Spleen (tissue), 11 donors: ENCODE measurements at regions not wholly inside any gene's neighbourhood (a gene's known extent, or its start where the extent isn't known, plus 50 kb on each side); places are given as distances from the start of the nearest gene placed in this dataset.

Experiments
- DNase-seq: peaks from one replicate; pipeline ENCODE4 v3.0.0-alpha.2; 2020
- H3K27ac ChIP-seq, 8 donors: fragments of 200-600 bp; sonication (generic) in 7 of 8; 1 replicate in 4 of 8; 2 replicates in 4 of 8; pipeline versions ENCODE4 v1.5.0 to v1.8.0; 2016 to 2021; ENCODE audit warnings: inconsistent platforms in 4 of 8, mild to moderate bottlenecking in 4 of 8, moderate library complexity in 1 of 8
- H3K27me3 ChIP-seq, 7 donors: fragments of 200-600 bp; sonication (generic) in 6 of 7; replicated peaks in 1 of 7; 1 replicate in 4 of 7; 2 replicates in 3 of 7; pipeline versions ENCODE4 v1.5.0 to v1.8.0; 2016 to 2021; ENCODE audit warnings: inconsistent platforms in 3 of 7, mild to moderate bottlenecking in 1 of 7
- H3K36me3 ChIP-seq, 6 donors: fragments of 200-600 bp; sonication (generic) in 5 of 6; 1 replicate in 4 of 6; 2 replicates in 2 of 6; pipeline versions ENCODE4 v1.5.0 to v1.8.0; 2016 to 2021; ENCODE audit warnings: inconsistent platforms in 2 of 6
- H3K4me1 ChIP-seq, 6 donors: fragments of 200-600 bp; sonication (generic) in 5 of 6; 1 replicate in 3 of 6; 2 replicates in 3 of 6; pipeline versions ENCODE4 v1.5.0 to v1.8.0; 2016 to 2021; ENCODE audit warnings: inconsistent platforms in 3 of 6
- H3K4me3 ChIP-seq, 8 donors: fragments of 200-600 bp; sonication (generic) in 7 of 8; 1 replicate in 4 of 8; 2 replicates in 4 of 8; pipeline versions ENCODE4 v1.5.0 to v1.8.0; 2016 to 2021; ENCODE audit warnings: inconsistent platforms in 4 of 8, mild to moderate bottlenecking in 4 of 8, moderate library complexity in 2 of 8
- H3K9me3 ChIP-seq, 8 donors: fragments of 200-600 bp; sonication (generic) in 7 of 8; 1 replicate in 4 of 8; 2 replicates in 4 of 8; pipeline versions ENCODE4 v1.5.0 to v1.8.0; 2016 to 2021; ENCODE audit warnings: inconsistent platforms in 4 of 8
- POLR2A ChIP-seq, 3 donors: fragments of 450-650 bp; IDR thresholded peaks; one replicate each; pipeline ENCODE4 v1.5.1; 2017; ENCODE audit warnings: antibody characterized with exemption in 3 of 3, mild to moderate bottlenecking in 1 of 3
- POLR2AphosphoS5 ChIP-seq, 3 donors: sonication (generic); formaldehyde crosslinking; IDR thresholded peaks; one replicate each; pipeline ENCODE4 v1.5.1; 2017; ENCODE audit warnings: antibody characterized with exemption in 3 of 3
- whole genome bisulfite sequencing, 5 donors: extraction: QIAGEN DNeasy Blood & Tissue Kit in 3 of 5; methylation state at CpG; one replicate each; pipeline versions ENCODE4 v1.1.5 to v1.1.7; 2013 to 2018; 5-methylcytosine and 5-hydroxymethylcytosine counted together
- intact Hi-C: fragments of 100-400 bp; cut with DNase I; formaldehyde crosslinking; loops from one replicate; pipeline ENCODE4 v1.15.0; 2023; ENCODE audit warnings: low total_unique reads
- TF ChIP-seq, protein P1 (sequence below), 11 experiments: fragments of 200-600 bp in 7 of 11; fragments of 450-650 bp in 4 of 11; sonication (generic) in 4 of 11; IDR thresholded peaks in 8 of 11; conservative IDR thresholded peaks in 3 of 11; 1 replicate in 7 of 11; 2 replicates in 4 of 11; pipeline versions ENCODE4 v1.4.0 to v1.8.0; 2016 to 2021; ENCODE audit warnings: antibody characterized with exemption in 11 of 11, inconsistent platforms in 4 of 11, mild to moderate bottlenecking in 1 of 11
- donor health status: healthy with polysubstance abuse.
- donor health status: DM: no; HTN: no; CAD: no; lungs with moderate emphysema.
- donor health status: DM: no; HTN: no; CAD: no.
- donor health status: Bipolar disorder and iron deficiency.
- donor health status: healthy.
- donor health status: DM: no; HTN: no; CAD: no.
- donor health status: DM: yes; HTN: yes; CAD: no.

DNA sequence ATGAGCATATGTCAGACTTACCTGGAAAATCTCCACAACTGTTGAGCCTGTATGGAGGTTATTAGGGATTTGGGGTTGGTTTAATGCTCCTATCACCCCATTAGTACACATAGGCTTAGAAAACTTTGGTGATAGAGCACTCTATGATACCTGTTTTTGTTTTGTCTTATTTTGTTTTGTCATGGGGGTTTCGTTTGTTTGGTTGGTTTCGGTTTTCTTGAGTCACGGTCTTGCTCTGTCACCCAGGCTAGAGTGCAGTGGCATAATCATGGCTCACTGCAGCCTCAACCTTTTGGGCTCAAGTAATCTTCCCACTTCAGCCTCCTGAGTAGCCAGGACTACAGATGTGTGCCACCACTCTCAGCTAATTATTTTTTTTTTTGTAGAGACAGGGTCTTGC is 70.0 kb downstream of the MZT1 start:
- intact Hi-C loops = no loop called here
- no peak overlapping the region for H3K27ac ChIP-seq
- TF ChIP-seq POLR2A (IDR thresholded peaks at IDR 0.05) (no peak), POLR2AphosphoS5 (IDR thresholded peaks at IDR 0.05) (no peak)
- TF ChIP-seq, protein P1, sequence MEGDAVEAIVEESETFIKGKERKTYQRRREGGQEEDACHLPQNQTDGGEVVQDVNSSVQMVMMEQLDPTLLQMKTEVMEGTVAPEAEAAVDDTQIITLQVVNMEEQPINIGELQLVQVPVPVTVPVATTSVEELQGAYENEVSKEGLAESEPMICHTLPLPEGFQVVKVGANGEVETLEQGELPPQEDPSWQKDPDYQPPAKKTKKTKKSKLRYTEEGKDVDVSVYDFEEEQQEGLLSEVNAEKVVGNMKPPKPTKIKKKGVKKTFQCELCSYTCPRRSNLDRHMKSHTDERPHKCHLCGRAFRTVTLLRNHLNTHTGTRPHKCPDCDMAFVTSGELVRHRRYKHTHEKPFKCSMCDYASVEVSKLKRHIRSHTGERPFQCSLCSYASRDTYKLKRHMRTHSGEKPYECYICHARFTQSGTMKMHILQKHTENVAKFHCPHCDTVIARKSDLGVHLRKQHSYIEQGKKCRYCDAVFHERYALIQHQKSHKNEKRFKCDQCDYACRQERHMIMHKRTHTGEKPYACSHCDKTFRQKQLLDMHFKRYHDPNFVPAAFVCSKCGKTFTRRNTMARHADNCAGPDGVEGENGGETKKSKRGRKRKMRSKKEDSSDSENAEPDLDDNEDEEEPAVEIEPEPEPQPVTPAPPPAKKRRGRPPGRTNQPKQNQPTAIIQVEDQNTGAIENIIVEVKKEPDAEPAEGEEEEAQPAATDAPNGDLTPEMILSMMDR (IDR thresholded peaks at IDR 0.05 in 8 of 11, conservative IDR thresholded peaks at IDR 0.05 in 3 of 11) = no peak
- H3K4me1 ChIP-seq = peaks cover 0 to 3% (median 0%) of the 10 kb centered on the region in 6 donors
- no peaks in the 10 kb centered on the region for H3K9me3 ChIP-seq
- no peaks in the 10 kb centered on the region for H3K27me3 ChIP-seq
- no peak for DNase-seq
- 87 to 95% (median 90%) methylated on average over 3 of the region's 3 CpGs for WGBS, 5 donors
- H3K4me3 ChIP-seq = no peak overlapping the region
- no peaks in the 10 kb centered on the region for H3K36me3 ChIP-seq

DNA sequence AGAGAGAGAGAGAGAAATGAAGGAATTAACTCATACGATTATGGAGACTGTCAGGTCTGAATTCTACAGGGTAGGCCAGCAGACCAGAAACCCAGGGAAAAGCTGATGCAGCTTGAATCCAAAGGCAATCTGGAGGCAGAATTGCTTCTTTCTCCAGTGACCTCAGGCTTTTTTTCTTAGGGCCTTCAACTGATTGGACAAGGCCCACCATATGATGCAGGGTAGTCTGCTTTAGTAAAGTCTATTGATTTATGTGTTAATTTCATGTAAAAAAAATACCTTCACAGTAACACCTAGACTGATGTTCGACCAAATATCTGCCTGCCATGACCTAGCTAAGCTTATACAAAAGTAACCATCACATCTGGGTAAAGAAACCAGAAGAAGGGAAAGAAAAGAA is 71.1 kb downstream of the MZT1 start:
- no peak for DNase-seq
- Histone ChIP-seq H3K4me1 (peaks cover 0 to 5% (median 3%) of the 10 kb centered on the region in 6 donors), H3K4me3 (no peak overlapping the region), H3K27ac (no peak overlapping the region), H3K27me3 (no peaks in the 10 kb centered on the region), H3K36me3 (no peaks in the 10 kb centered on the region), H3K9me3 (no peaks in the 10 kb centered on the region)
- intact Hi-C loops = no loop called here
- WGBS, 5 donors = 80 to 88% (median 84%) methylated on average over 2 of the region's 2 CpGs
- TF ChIP-seq, protein P1 (IDR thresholded peaks at IDR 0.05 in 8 of 11, conservative IDR thresholded peaks at IDR 0.05 in 3 of 11) = no peak
- TF ChIP-seq POLR2AphosphoS5 (IDR thresholded peaks at IDR 0.05) = no peak
- no peak for TF ChIP-seq POLR2A (IDR thresholded peaks at IDR 0.05)

DNA sequence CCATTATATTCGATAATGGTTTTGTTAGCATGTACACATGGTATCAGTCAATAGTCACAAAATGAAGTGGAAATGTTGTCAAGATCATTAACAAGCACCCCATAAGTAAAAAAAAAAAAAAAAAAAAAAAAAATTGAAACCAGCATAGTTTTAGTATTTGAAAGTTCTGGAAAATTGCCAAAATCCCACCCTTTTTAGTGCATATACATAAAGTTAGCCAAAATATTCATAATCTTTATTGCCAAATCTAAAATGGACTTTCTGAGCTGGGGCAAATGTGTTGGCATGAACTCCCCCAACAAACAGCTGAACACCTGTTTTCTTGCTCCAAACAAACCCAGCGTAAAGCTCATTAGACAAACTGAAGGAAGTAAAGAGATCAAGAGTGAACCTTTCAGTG is 73.9 kb downstream of the MZT1 start:
- Histone ChIP-seq H3K4me1 (peaks cover 3 to 9% (median 6%) of the 10 kb centered on the region in 6 donors), H3K27me3 (no peaks in the 10 kb centered on the region), H3K9me3 (no peaks in the 10 kb centered on the region), H3K4me3 (no peak overlapping the region), H3K27ac (no peak overlapping the region), H3K36me3 (no peaks in the 10 kb centered on the region)
- WGBS, 5 donors = 90 to 96% (median 93%) methylated on average over 2 of the region's 2 CpGs
- intact Hi-C loops = no loop called here
- DNase-seq = no peak
- TF ChIP-seq, protein P1 (IDR thresholded peaks at IDR 0.05 in 8 of 11, conservative IDR thresholded peaks at IDR 0.05 in 3 of 11) = no peak
- TF ChIP-seq POLR2A (IDR thresholded peaks at IDR 0.05) (no peak), POLR2AphosphoS5 (IDR thresholded peaks at IDR 0.05) (no peak)

- WGBS, 5 donors = 20 to 42% (median 29%) methylated on average over 2 of the region's 2 CpGs
- TF ChIP-seq POLR2AphosphoS5 (IDR thresholded peaks at IDR 0.05) (no peak), POLR2A (IDR thresholded peaks at IDR 0.05) (no peak)
- TF ChIP-seq, protein P1 (IDR thresholded peaks at IDR 0.05 in 8 of 11, conservative IDR thresholded peaks at IDR 0.05 in 3 of 11) = no peak
- intact Hi-C loops = no loop called here
- no peaks in the 10 kb centered on the region for H3K27me3 ChIP-seq
- no peaks in the 10 kb centered on the region for H3K36me3 ChIP-seq
- no peak overlapping the region for H3K4me3 ChIP-seq
- H3K9me3 ChIP-seq = no peaks in the 10 kb centered on the region
- DNase-seq = no peak
- H3K4me1 ChIP-seq = peaks cover 3 to 9% (median 6%) of the 10 kb centered on the region in 6 donors
- peak overlapping the region in 1 of 8 donors; percentile 10 for H3K27ac ChIP-seq
Observed at GRCh38 chr13:72652681-72653080, 74.7 kb downstream of the MZT1 start.
